ENCODE measurements at regions not wholly inside any gene's neighbourhood (a gene's known extent, or its start where the extent isn't known, plus 50 kb on each side); places are given as distances from the start of the nearest gene placed in this dataset.

DNA sequence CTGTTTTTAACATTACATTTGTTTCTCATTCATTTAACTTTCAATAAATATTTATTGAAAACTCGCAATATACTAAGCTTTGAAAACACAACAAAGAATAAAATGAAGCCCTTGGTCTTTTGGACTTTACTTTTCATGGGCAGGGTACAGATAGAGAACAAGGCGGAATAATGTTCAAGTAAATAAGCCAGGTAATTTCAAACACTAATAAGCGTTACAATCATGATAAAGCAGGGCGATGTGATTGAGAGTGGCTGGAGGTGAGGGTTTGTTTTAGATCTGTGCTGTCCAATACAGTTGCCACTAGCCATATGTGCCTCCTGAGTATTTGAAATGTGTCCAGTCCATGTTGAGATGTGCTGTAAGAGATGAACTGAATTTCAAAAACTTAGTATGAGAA, 307.1 kb downstream of the ALDH8A1 start:
- POLR2A ChIA-PET = no interaction called here
- dilution Hi-C loops (cut with MboI; ENCODE audit: extremely low pct_ligation_motif_present, low sequenced_read_pairs) = no loop called here
- H2AFZ ChIP-seq (ENCODE audit: low read depth, low read length) = no peak overlapping the region
- no peak overlapping the region for H3K27ac ChIP-seq (ENCODE audit: insufficient read depth, low read depth, low read length)
- no TSS peak for BruUV-seq (replicated peaks)
- DNase-seq (ENCODE audit: low read depth, low spot score) = no peak
- no peak for TF ChIP-seq POLR2AphosphoS5 (IDR thresholded peaks at IDR 0.05; ENCODE audit: insufficient read depth, low read depth, low read length)
- TF ChIP-seq GATA2 (IDR thresholded peaks at IDR 0.05; ENCODE audit: insufficient read depth, insufficient read length, low read depth, low read length) = no peak
- no peak for TF ChIP-seq POLR2A (IDR thresholded peaks at IDR 0.05; ENCODE audit: low read depth, low read length)
- no peak for TF ChIP-seq EZH2 (IDR thresholded peaks at IDR 0.05; ENCODE audit: borderline replicate concordance, low read depth, low read length, severe bottlenecking)
- TF ChIP-seq, protein P1, sequence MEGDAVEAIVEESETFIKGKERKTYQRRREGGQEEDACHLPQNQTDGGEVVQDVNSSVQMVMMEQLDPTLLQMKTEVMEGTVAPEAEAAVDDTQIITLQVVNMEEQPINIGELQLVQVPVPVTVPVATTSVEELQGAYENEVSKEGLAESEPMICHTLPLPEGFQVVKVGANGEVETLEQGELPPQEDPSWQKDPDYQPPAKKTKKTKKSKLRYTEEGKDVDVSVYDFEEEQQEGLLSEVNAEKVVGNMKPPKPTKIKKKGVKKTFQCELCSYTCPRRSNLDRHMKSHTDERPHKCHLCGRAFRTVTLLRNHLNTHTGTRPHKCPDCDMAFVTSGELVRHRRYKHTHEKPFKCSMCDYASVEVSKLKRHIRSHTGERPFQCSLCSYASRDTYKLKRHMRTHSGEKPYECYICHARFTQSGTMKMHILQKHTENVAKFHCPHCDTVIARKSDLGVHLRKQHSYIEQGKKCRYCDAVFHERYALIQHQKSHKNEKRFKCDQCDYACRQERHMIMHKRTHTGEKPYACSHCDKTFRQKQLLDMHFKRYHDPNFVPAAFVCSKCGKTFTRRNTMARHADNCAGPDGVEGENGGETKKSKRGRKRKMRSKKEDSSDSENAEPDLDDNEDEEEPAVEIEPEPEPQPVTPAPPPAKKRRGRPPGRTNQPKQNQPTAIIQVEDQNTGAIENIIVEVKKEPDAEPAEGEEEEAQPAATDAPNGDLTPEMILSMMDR (IDR thresholded peaks at IDR 0.05; ENCODE audit: extremely low read depth in 1 of 2, insufficient read depth in 1 of 2, low read depth in 1 of 2, low read length in 2 of 2) = no peak
- TF ChIP-seq, protein P2, sequence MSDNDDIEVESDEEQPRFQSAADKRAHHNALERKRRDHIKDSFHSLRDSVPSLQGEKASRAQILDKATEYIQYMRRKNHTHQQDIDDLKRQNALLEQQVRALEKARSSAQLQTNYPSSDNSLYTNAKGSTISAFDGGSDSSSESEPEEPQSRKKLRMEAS (IDR thresholded peaks at IDR 0.05; ENCODE audit: insufficient read depth, insufficient read length) = no peak
- intact Hi-C loops (cut with micrococcal nuclease) = no loop called here
- no peak overlapping the region for H3K9ac ChIP-seq (replicated peaks; ENCODE audit: extremely low read depth, insufficient read depth, low read length)
- FAIRE-seq = no peak
- no peaks in the 10 kb centered on the region for H3K27me3 ChIP-seq (ENCODE audit: control insufficient read depth in 2 of 2, insufficient read depth in 2 of 2, low read length in 2 of 2)
- H4K20me1 ChIP-seq (replicated peaks; ENCODE audit: control insufficient read depth, extremely low read depth, insufficient read depth, low read length) = no peaks in the 10 kb centered on the region
- H3K4me2 ChIP-seq (ENCODE audit: insufficient read depth, low read length) = no peak overlapping the region
- no peak overlapping the region for H3K4me3 ChIP-seq (replicated peaks in 1 of 3; ENCODE audit: insufficient read depth in 1 of 3, low read depth in 1 of 3, low read length in 3 of 3)
- H3K79me2 ChIP-seq (ENCODE audit: control insufficient read depth, insufficient read depth, low read length) = no peaks in the 10 kb centered on the region
- H3K9me3 ChIP-seq (replicated peaks; ENCODE audit: control insufficient read depth, insufficient read depth, low read length) = no peaks in the 10 kb centered on the region
- H3K36me3 ChIP-seq (ENCODE audit: control insufficient read depth in 2 of 2, extremely low read depth in 1 of 2, insufficient read depth in 2 of 2, low read length in 2 of 2) = no peaks in the 10 kb centered on the region
- no peaks in the 10 kb centered on the region for H3K4me1 ChIP-seq (ENCODE audit: control insufficient read depth, extremely low read depth, insufficient read depth, low read length)
- CTCF ChIA-PET = interaction anchor here (3.0 kb wide), 1 partner anchor 464 kb away, joined by 46 read pairs; no protein-coding TSS in a partner anchor
- H3K9me1 ChIP-seq (replicated peaks; ENCODE audit: control insufficient read depth, extremely low read depth, insufficient read depth, low read length) = no peaks in the 10 kb centered on the region

All from endothelial cell of umbilical vein (primary cell).